ENCODE measurements at regions not wholly inside any gene's neighbourhood (a gene's known extent, or its start where the extent isn't known, plus 50 kb on each side); places are given as distances from the start of the nearest gene placed in this dataset.

DNA sequence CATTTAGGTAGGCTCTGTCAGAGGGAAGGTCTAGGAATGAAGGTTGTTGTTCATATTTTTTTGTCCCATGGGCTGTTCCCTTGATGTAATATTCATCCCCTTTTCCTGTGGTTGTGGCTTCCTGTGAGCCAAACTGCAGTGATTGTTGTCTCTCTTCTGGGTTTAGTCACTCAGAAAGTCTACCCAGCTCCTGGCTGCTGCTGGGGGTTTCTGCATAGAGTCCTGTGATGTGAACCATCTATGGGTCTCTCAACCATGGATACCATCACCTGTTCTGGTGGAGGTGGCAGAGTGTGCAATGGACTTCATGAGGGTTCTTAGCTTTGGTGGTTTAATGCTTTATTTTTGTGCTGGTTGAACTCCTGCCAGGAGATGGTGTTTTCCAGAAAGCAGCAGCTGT, 122.8 kb downstream of the ZC4H2 start:
- H3K27ac Mint-ChIP-seq = no peak overlapping the region

DNA sequence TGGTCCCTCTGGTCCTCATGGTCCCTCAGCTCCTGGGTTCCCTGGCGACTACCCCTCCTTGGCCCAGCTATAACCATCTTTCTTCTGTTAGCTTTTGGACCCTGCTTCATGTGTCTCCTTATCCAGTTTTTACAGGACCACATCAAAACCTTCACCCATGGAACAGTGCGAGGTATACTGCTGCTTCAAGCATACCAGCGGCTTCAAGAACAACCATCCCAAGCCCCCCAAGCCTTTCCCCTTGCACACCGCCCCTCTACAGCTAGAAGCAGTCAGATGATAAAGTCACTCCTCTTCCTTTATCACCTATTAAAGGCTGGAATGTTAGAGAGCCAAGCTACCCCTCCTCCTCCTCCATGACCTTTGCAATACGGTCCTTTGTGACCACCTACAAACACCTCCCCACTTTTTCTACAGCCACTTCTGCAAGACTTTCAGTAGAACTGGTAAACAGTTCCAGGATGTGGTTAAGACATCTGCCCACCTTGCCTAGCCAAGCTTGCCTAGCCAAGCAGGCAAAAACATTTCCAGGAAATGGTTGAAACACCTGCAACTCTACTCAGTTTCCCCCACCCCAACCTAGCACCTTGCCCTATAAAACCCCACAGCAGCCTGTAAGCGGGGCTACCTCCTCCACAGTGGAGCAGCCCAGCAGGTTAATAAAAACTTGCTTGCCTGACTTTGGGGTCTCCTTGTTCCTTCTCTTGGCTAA, 125.7 kb downstream of the ZC4H2 start:
- Histone ChIP-seq H3K27ac (ENCODE audit: low read depth in 1 of 2, low read length in 2 of 2) (no peak overlapping the region), H3K9me3 (ENCODE audit: control insufficient read depth in 1 of 2, insufficient read depth in 1 of 2, low read length in 2 of 2) (peaks cover 23 to 70% of the 10 kb centered on the region in 2 experiments), H3K4me1 (ENCODE audit: insufficient read depth, low read length) (peaks cover 26% of the 10 kb centered on the region), H3K36me3 (ENCODE audit: insufficient read depth, low read length) (no peaks in the 10 kb centered on the region), H3K4me3 (ENCODE audit: low read length) (no peak overlapping the region), H3K27me3 (ENCODE audit: control insufficient read depth in 1 of 2, insufficient read depth in 2 of 2, low read length in 2 of 2) (no peaks in the 10 kb centered on the region)
- Mint-ChIP-seq H3K9me3 (peaks cover 4% of the 10 kb centered on the region), H3K4me3 (no peak overlapping the region), H3K36me3 (ENCODE audit: low read depth) (peaks cover 20% of the 10 kb centered on the region), H3K27me3 (no peaks in the 10 kb centered on the region), H3K27ac (peak overlapping the region; percentile 60), H3K4me1 (ENCODE audit: low read depth) (peaks cover 10% of the 10 kb centered on the region)
- intact Hi-C loops (cut with DNase I, micrococcal nuclease) = no loop called here
- DNase-seq (peak in 3 of 14 experiments; percentile 1 to 25 (median 11)), ATAC-seq (ENCODE audit: poor library complexity) (no peak)
- CTCF ChIA-PET = no interaction called here
- TF ChIP-seq, protein P1, sequence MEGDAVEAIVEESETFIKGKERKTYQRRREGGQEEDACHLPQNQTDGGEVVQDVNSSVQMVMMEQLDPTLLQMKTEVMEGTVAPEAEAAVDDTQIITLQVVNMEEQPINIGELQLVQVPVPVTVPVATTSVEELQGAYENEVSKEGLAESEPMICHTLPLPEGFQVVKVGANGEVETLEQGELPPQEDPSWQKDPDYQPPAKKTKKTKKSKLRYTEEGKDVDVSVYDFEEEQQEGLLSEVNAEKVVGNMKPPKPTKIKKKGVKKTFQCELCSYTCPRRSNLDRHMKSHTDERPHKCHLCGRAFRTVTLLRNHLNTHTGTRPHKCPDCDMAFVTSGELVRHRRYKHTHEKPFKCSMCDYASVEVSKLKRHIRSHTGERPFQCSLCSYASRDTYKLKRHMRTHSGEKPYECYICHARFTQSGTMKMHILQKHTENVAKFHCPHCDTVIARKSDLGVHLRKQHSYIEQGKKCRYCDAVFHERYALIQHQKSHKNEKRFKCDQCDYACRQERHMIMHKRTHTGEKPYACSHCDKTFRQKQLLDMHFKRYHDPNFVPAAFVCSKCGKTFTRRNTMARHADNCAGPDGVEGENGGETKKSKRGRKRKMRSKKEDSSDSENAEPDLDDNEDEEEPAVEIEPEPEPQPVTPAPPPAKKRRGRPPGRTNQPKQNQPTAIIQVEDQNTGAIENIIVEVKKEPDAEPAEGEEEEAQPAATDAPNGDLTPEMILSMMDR (IDR thresholded peaks at IDR 0.05) = no peak
- POLR2A ChIA-PET = no interaction called here

More for the DNA sequence above, 122.8 kb downstream of the ZC4H2 start:
- ATAC-seq (ENCODE audit: poor library complexity) = no peak
- intact Hi-C loops (cut with DNase I, micrococcal nuclease) = no loop called here
- H3K9me3 Mint-ChIP-seq = peaks cover 4% of the 10 kb centered on the region
- peaks cover 31% of the 10 kb centered on the region for H3K36me3 Mint-ChIP-seq (ENCODE audit: low read depth)
- no peak overlapping the region for H3K4me3 Mint-ChIP-seq
- peaks cover 10% of the 10 kb centered on the region for H3K4me1 Mint-ChIP-seq (ENCODE audit: low read depth)
- no peak for DNase-seq
- Histone ChIP-seq H3K27me3 (ENCODE audit: control insufficient read depth in 1 of 2, insufficient read depth in 2 of 2, low read length in 2 of 2) (no peaks in the 10 kb centered on the region), H3K4me1 (ENCODE audit: insufficient read depth, low read length) (peaks cover 26% of the 10 kb centered on the region), H3K36me3 (ENCODE audit: insufficient read depth, low read length) (no peaks in the 10 kb centered on the region), H3K27ac (ENCODE audit: low read depth in 1 of 2, low read length in 2 of 2) (no peak overlapping the region), H3K9me3 (ENCODE audit: control insufficient read depth in 1 of 2, insufficient read depth in 1 of 2, low read length in 2 of 2) (peaks cover 13 to 57% of the 10 kb centered on the region in 2 experiments), H3K4me3 (ENCODE audit: low read length) (no peak overlapping the region)
- CTCF ChIA-PET = no interaction called here
- POLR2A ChIA-PET = no interaction called here
- TF ChIP-seq, protein P1 (IDR thresholded peaks at IDR 0.05) = no peak
- no peaks in the 10 kb centered on the region for H3K27me3 Mint-ChIP-seq

DNA sequence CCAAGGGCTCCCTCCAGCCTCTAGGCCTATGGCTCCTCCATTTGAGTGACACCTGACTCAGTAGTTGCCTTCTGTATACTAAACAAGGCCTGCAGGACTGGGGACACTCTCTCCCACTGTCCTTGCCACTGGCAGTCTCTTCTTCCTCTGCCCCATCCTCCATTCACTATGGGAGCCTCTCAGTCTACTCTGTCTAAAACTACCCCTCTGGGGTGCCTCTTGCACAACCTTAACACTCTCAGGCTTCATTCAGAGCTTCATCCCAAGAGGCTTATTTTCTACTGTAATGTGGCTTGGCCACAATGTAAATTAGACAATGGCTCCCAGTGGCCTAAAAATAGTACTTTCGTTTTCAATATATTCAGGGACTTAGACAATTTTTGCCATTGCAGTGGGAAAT, 133.0 kb downstream of the ZC4H2 start:
- TF ChIP-seq, protein P1 (IDR thresholded peaks at IDR 0.05) = no peak
- Mint-ChIP-seq H3K36me3 (ENCODE audit: low read depth) (peaks cover 4% of the 10 kb centered on the region), H3K4me1 (ENCODE audit: low read depth) (peaks cover 37% of the 10 kb centered on the region), H3K27ac (peak overlapping the region; percentile 81), H3K4me3 (no peak overlapping the region), H3K9me3 (peaks cover 6% of the 10 kb centered on the region), H3K27me3 (no peaks in the 10 kb centered on the region)
- Histone ChIP-seq H3K4me3 (ENCODE audit: low read length) (no peak overlapping the region), H3K36me3 (ENCODE audit: insufficient read depth, low read length) (no peaks in the 10 kb centered on the region), H3K27ac (ENCODE audit: low read depth in 1 of 2, low read length in 2 of 2) (no peak overlapping the region), H3K4me1 (ENCODE audit: insufficient read depth, low read length) (peaks cover 28% of the 10 kb centered on the region), H3K27me3 (ENCODE audit: control insufficient read depth in 1 of 2, insufficient read depth in 2 of 2, low read length in 2 of 2) (no peaks in the 10 kb centered on the region), H3K9me3 (ENCODE audit: control insufficient read depth in 1 of 2, insufficient read depth in 1 of 2, low read length in 2 of 2) (peaks cover 30 to 66% of the 10 kb centered on the region in 2 experiments)
- intact Hi-C loops (cut with DNase I, micrococcal nuclease) = no loop called here
- no peak for ATAC-seq (ENCODE audit: poor library complexity)
- ChIA-PET CTCF (no interaction called here), POLR2A (no interaction called here)
- no peak for DNase-seq
